ENCODE measurements at regions not wholly inside any gene's neighbourhood (a gene's known extent, or its start where the extent isn't known, plus 50 kb on each side); places are given as distances from the start of the nearest gene placed in this dataset.

- Histone ChIP-seq H3K79me2 (ENCODE audit: control insufficient read depth, low read length) (no peaks in the 10 kb centered on the region), H3K4me3 (ENCODE audit: low read length) (no peak overlapping the region), H4K20me1 (ENCODE audit: control insufficient read depth, insufficient read depth, low read depth, low read length) (no peaks in the 10 kb centered on the region), H3K27ac (ENCODE audit: low read depth, low read length) (no peak overlapping the region), H3K9me2 (replicated peaks; ENCODE audit: control insufficient read depth, low read length) (no peaks in the 10 kb centered on the region), H3K4me1 (ENCODE audit: control insufficient read depth, low read length) (no peaks in the 10 kb centered on the region), H3K4me2 (ENCODE audit: low read length) (no peak overlapping the region), H3K27me3 (ENCODE audit: control insufficient read depth, low read length) (no peaks in the 10 kb centered on the region), H3F3A (ENCODE audit: control insufficient read depth, insufficient read depth) (no peaks in the 10 kb centered on the region), H3K36me3 (ENCODE audit: control insufficient read depth, low read length) (no peaks in the 10 kb centered on the region), H3K9me3 (ENCODE audit: control insufficient read depth, insufficient read depth, low read length) (no peaks in the 10 kb centered on the region)
- TF ChIP-seq CTCF (IDR thresholded peaks at IDR 0.05; ENCODE audit: low read depth, low read length, poor library complexity, severe bottlenecking), result no peak
- no peak for TF ChIP-seq EZH2phosphoT487 (IDR thresholded peaks at IDR 0.05; ENCODE audit: borderline replicate concordance, low read length)
Observed at GRCh38 chr14:85762526-85762925, 232.6 kb downstream of the FLRT2 start.

- no peak overlapping the region for H3K27ac ChIP-seq (ENCODE audit: low read depth, low read length)
- H3K79me2 ChIP-seq (ENCODE audit: control insufficient read depth, low read length), result no peaks in the 10 kb centered on the region
- H3K36me3 ChIP-seq (ENCODE audit: control insufficient read depth, low read length), result no peaks in the 10 kb centered on the region
- no peaks in the 10 kb centered on the region for H3K9me2 ChIP-seq (replicated peaks; ENCODE audit: control insufficient read depth, low read length)
- no peaks in the 10 kb centered on the region for H3K4me1 ChIP-seq (ENCODE audit: control insufficient read depth, low read length)
- TF ChIP-seq EZH2phosphoT487 (IDR thresholded peaks at IDR 0.05; ENCODE audit: borderline replicate concordance, low read length) (no peak), CTCF (IDR thresholded peaks at IDR 0.05; ENCODE audit: low read depth, low read length, poor library complexity, severe bottlenecking) (no peak)
- H3K4me3 ChIP-seq (ENCODE audit: low read length), result no peak overlapping the region
- H4K20me1 ChIP-seq (ENCODE audit: control insufficient read depth, insufficient read depth, low read depth, low read length), result no peaks in the 10 kb centered on the region
- no peaks in the 10 kb centered on the region for H3K27me3 ChIP-seq (ENCODE audit: control insufficient read depth, low read length)
- no peak overlapping the region for H3K4me2 ChIP-seq (ENCODE audit: low read length)
- H3K9me3 ChIP-seq (ENCODE audit: control insufficient read depth, insufficient read depth, low read length), result no peaks in the 10 kb centered on the region
- no peaks in the 10 kb centered on the region for H3F3A ChIP-seq (ENCODE audit: control insufficient read depth, insufficient read depth)
Observed at GRCh38 chr14:85752175-85752574, 222.2 kb downstream of the FLRT2 start.

- no peak overlapping the region for H3K4me3 ChIP-seq (ENCODE audit: low read length)
- no peaks in the 10 kb centered on the region for H3F3A ChIP-seq (ENCODE audit: control insufficient read depth, insufficient read depth)
- H3K9me3 ChIP-seq (ENCODE audit: control insufficient read depth, insufficient read depth, low read length), result no peaks in the 10 kb centered on the region
- no peaks in the 10 kb centered on the region for H3K9me2 ChIP-seq (replicated peaks; ENCODE audit: control insufficient read depth, low read length)
- no peak overlapping the region for H3K4me2 ChIP-seq (ENCODE audit: low read length)
- H3K79me2 ChIP-seq (ENCODE audit: control insufficient read depth, low read length), result no peaks in the 10 kb centered on the region
- H3K36me3 ChIP-seq (ENCODE audit: control insufficient read depth, low read length), result no peaks in the 10 kb centered on the region
- no peaks in the 10 kb centered on the region for H4K20me1 ChIP-seq (ENCODE audit: control insufficient read depth, insufficient read depth, low read depth, low read length)
- no peaks in the 10 kb centered on the region for H3K27me3 ChIP-seq (ENCODE audit: control insufficient read depth, low read length)
- no peaks in the 10 kb centered on the region for H3K4me1 ChIP-seq (ENCODE audit: control insufficient read depth, low read length)
- TF ChIP-seq EZH2phosphoT487 (IDR thresholded peaks at IDR 0.05; ENCODE audit: borderline replicate concordance, low read length), result no peak
- no peak for TF ChIP-seq CTCF (IDR thresholded peaks at IDR 0.05; ENCODE audit: low read depth, low read length, poor library complexity, severe bottlenecking)
- no peak overlapping the region for H3K27ac ChIP-seq (ENCODE audit: low read depth, low read length)
Observed at GRCh38 chr14:85744573-85744972, 214.6 kb downstream of the FLRT2 start.

- Histone ChIP-seq H3K9me2 (replicated peaks; ENCODE audit: control insufficient read depth, low read length) (no peaks in the 10 kb centered on the region), H3K4me2 (ENCODE audit: low read length) (no peak overlapping the region), H3K27ac (ENCODE audit: low read depth, low read length) (no peak overlapping the region), H3K79me2 (ENCODE audit: control insufficient read depth, low read length) (no peaks in the 10 kb centered on the region), H3K9me3 (ENCODE audit: control insufficient read depth, insufficient read depth, low read length) (no peaks in the 10 kb centered on the region), H3K4me3 (ENCODE audit: low read length) (no peak overlapping the region), H3F3A (ENCODE audit: control insufficient read depth, insufficient read depth) (no peaks in the 10 kb centered on the region), H3K27me3 (ENCODE audit: control insufficient read depth, low read length) (no peaks in the 10 kb centered on the region), H4K20me1 (ENCODE audit: control insufficient read depth, insufficient read depth, low read depth, low read length) (no peaks in the 10 kb centered on the region), H3K36me3 (ENCODE audit: control insufficient read depth, low read length) (no peaks in the 10 kb centered on the region), H3K4me1 (ENCODE audit: control insufficient read depth, low read length) (no peaks in the 10 kb centered on the region)
- no peak for TF ChIP-seq EZH2phosphoT487 (IDR thresholded peaks at IDR 0.05; ENCODE audit: borderline replicate concordance, low read length)
- no peak for TF ChIP-seq CTCF (IDR thresholded peaks at IDR 0.05; ENCODE audit: low read depth, low read length, poor library complexity, severe bottlenecking)
Observed at GRCh38 chr14:85732031-85732430, 202.1 kb downstream of the FLRT2 start.
